ENCODE measurements at regions not wholly inside any gene's neighbourhood (a gene's known extent, or its start where the extent isn't known, plus 50 kb on each side); places are given as distances from the start of the nearest gene placed in this dataset.

- TF ChIP-seq POLR2AphosphoS5 (IDR thresholded peaks at IDR 0.05; ENCODE audit: low read depth, low read length) (no peak), POLR2A (IDR thresholded peaks at IDR 0.05; ENCODE audit: low read depth, low read length) (no peak)
Measured at GRCh38 chr12:90659060-90659459, 295.9 kb downstream of the CCER1 start.
